Stomach smooth muscle (tissue), 2 donors: ENCODE measurements at regions not wholly inside any gene's neighbourhood (a gene's known extent, or its start where the extent isn't known, plus 50 kb on each side); places are given as distances from the start of the nearest gene placed in this dataset.
"Not testable (repeated sequence)": the region's sequence is repeated elsewhere in the genome, so short reads cannot be mapped to it uniquely, and the experiment has no call there.

ENCODE experiments used
- H3K27ac ChIP-seq: one replicate; pipeline ENCODE4 v1.7.0; 2013; ENCODE audit warnings: mild to moderate bottlenecking, low read length, inconsistent platforms
- H3K27me3 ChIP-seq, 2 donors: one replicate each; pipeline ENCODE4 v1.7.0; 2013; ENCODE audit warnings: low read length in 2 of 2; ENCODE audit not compliant: insufficient read depth in 2 of 2, control insufficient read depth in 1 of 2
- H3K36me3 ChIP-seq, 2 donors: one replicate each; pipeline ENCODE4 v1.7.0; 2013; ENCODE audit warnings: low read length in 2 of 2; ENCODE audit not compliant: control insufficient read depth in 2 of 2, insufficient read depth in 2 of 2
- H3K4me1 ChIP-seq: one replicate; pipeline ENCODE4 v1.7.0; 2013; ENCODE audit warnings: low read length; ENCODE audit not compliant: control insufficient read depth, insufficient read depth
- H3K4me3 ChIP-seq, 2 donors: one replicate each; pipeline ENCODE4 v1.7.0; 2013; ENCODE audit warnings: low read length in 2 of 2
- H3K9ac ChIP-seq, 2 donors: one replicate each; pipeline ENCODE4 v1.7.0; 2013; ENCODE audit warnings: low read length in 2 of 2, mild to moderate bottlenecking in 1 of 2
- H3K9me3 ChIP-seq, 2 donors: one replicate each; pipeline ENCODE4 v1.7.0; 2013; ENCODE audit warnings: low read length in 2 of 2; ENCODE audit not compliant: control insufficient read depth in 2 of 2
- donor health status: healthy.
- donor health status: Pancreatic carcinoma.

DNA sequence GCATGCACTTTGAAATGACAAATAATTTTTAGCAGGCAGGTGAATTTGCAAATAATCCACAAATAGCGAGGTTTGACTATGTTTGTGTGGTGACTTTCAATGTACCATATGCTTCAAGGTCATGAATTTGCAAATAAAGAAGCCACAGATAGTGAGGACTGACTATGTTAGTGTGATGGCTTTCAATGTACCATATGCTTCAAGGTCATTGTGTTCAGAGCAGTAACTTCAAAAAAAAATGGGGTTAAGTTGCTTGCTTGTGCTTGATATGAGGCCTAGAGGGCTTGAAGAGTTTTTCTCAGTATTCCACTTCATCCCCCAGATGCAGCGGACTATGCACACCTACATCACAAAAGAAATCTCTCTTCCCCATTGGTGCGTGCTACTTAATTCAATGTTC, 602.9 kb upstream of the LRRTM4 start:
- H3K4me1 ChIP-seq: no peaks in the 10 kb centered on the region
- no peaks in the 10 kb centered on the region for H3K36me3 ChIP-seq
- H3K9ac ChIP-seq: no peak overlapping the region
- H3K4me3 ChIP-seq: no peak overlapping the region
- no peaks in the 10 kb centered on the region for H3K9me3 ChIP-seq
- H3K27me3 ChIP-seq: no peaks in the 10 kb centered on the region
- H3K27ac ChIP-seq: no peak overlapping the region

DNA sequence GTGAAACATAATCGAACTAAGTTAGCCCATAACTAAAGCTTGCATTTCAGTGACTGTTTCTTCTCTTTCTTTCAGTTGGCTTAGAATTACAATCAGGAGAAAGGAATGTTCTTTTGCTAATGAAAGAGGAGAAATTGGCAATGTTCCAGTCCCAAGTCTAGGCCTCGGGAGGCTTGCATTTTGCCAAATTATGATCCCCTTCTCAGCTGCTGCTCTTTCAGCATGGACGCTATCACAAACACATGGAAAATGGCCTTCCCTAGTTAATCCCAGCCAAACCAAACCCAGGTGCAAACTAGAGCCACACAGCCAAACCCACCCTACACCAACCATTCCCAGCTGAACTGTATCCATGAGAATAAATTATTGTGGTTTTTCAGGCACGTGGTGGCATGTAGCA, 605.2 kb upstream of the LRRTM4 start:
- Histone ChIP-seq H3K4me1 (no peaks in the 10 kb centered on the region), H3K9me3 (no peaks in the 10 kb centered on the region), H3K27me3 (no peaks in the 10 kb centered on the region), H3K4me3 (no peak overlapping the region), H3K27ac (no peak overlapping the region), H3K36me3 (no peaks in the 10 kb centered on the region), H3K9ac (no peak overlapping the region)

GRCh38 chr2:78132391-78133370, 610.5 kb upstream of the LRRTM4 start:
- Histone ChIP-seq H3K27me3 (no peaks in the 10 kb centered on the region), H3K4me1 (no peaks in the 10 kb centered on the region), H3K27ac (no peak overlapping the region), H3K36me3 (no peaks in the 10 kb centered on the region), H3K9me3 (no peaks in the 10 kb centered on the region), H3K4me3 (no peak overlapping the region), H3K9ac (no peak overlapping the region)

DNA sequence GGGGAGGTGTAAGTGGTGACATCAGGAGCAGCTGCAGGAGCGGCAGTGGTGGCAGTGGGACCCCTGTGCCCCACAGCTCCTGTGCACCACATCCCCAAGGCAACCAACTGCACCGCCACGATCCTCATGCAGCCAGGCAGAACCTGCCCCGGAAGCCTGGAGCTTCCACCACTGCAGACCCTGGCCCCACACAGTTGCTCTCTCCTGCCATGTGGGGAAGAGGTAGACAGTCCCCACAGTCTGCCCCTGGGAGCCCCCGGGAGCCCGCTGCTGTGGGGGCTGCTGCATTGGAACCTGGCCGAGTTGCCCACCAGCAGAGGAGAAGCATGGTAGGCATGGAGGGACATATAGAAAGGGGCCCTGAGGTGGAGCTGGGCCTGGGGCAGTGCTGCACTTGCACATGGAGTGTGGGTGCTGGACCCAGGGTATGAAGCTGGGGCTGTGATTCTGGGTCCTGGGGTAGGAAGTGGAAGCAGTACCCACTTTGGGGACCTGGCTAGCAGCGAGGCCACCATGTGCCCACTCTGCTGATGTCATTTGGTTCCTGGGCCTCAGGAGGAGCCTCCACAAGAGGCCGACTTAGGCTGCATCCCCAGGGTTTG, 623.3 kb upstream of the LRRTM4 start:
- Histone ChIP-seq H3K4me1 (no peaks in the 10 kb centered on the region), H3K4me3 (no peak overlapping the region), H3K9me3 (no peaks in the 10 kb centered on the region), H3K36me3 (no peaks in the 10 kb centered on the region), H3K27ac (no peak overlapping the region), H3K9ac (no peak overlapping the region), H3K27me3 (no peaks in the 10 kb centered on the region)

GRCh38 chr2:78145997-78146722, 624.0 kb upstream of the LRRTM4 start:
- Histone ChIP-seq H3K27ac (no peak overlapping the region), H3K4me1 (no peaks in the 10 kb centered on the region), H3K9me3 (no peaks in the 10 kb centered on the region), H3K9ac (no peak overlapping the region), H3K27me3 (no peaks in the 10 kb centered on the region), H3K4me3 (no peak overlapping the region), H3K36me3 (no peaks in the 10 kb centered on the region)

GRCh38 chr2:78147466-78147865, 625.3 kb upstream of the LRRTM4 start:
- H3K4me1 ChIP-seq: no peaks in the 10 kb centered on the region
- no peaks in the 10 kb centered on the region for H3K9me3 ChIP-seq
- H3K9ac ChIP-seq: no peak overlapping the region
- no peaks in the 10 kb centered on the region for H3K36me3 ChIP-seq
- H3K27me3 ChIP-seq: no peaks in the 10 kb centered on the region
- H3K4me3 ChIP-seq: no peak overlapping the region
- H3K27ac ChIP-seq: no peak overlapping the region

- H3K4me3 ChIP-seq: no peak overlapping the region
- H3K36me3 ChIP-seq: no peaks in the 10 kb centered on the region
- no peak overlapping the region for H3K27ac ChIP-seq
- H3K9me3 ChIP-seq: no peaks in the 10 kb centered on the region
- no peak overlapping the region for H3K9ac ChIP-seq
- no peaks in the 10 kb centered on the region for H3K4me1 ChIP-seq
- H3K27me3 ChIP-seq: no peaks in the 10 kb centered on the region
Observed at GRCh38 chr2:78154586-78154985, 632.4 kb upstream of the LRRTM4 start.

DNA sequence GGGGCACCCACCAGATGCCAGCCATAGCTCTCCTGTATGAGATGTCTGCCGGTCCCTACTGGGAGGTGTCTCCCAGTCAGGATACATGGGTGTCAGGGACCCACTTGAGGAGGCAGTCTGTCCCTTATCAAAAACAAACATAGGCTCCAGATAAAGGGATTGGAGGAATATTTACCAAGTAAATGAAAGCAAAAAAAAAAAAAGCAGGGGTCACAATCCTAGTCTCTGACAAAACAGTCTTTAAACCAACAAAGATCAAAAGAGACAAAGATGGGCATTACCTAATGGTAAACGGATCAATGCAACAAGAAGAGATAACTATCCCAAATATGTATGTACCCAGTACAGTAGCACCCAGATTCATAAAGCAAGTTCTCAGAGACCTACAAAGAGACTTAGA, 640.0 kb upstream of the LRRTM4 start:
- Histone ChIP-seq H3K27me3 (no peaks in the 10 kb centered on the region), H3K9me3 (no peaks in the 10 kb centered on the region), H3K36me3 (no peaks in the 10 kb centered on the region), H3K4me1 (no peaks in the 10 kb centered on the region), H3K4me3 (no peak overlapping the region), H3K27ac (no peak overlapping the region), H3K9ac (no peak overlapping the region)

DNA sequence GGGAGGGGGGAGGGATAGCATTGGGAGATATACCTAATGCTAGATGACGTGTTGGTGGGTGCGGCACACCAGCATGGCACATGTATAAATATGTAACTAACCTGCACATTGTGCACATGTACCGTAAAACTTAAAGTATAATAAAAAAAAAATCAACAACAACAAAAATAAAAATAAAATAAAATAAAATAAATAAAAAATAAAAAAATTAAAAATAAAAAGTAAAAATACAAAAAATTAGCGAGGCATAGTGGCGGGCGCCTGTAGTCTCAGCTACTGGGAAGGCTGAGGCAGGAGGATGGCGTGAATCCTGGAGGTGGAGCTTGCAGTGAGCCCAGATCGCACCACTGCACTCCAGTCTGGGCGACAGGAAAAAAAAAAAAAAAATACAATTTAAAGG, 650.0 kb upstream of the LRRTM4 start:
- H3K9ac ChIP-seq, H3K36me3 ChIP-seq, H3K4me1 ChIP-seq, H3K9me3 ChIP-seq, H3K27me3 ChIP-seq, H3K27ac ChIP-seq, H3K4me3 ChIP-seq: not testable (repeated sequence)

GRCh38 chr2:78175645-78176044, 653.5 kb upstream of the LRRTM4 start:
- Histone ChIP-seq H3K4me3 (no peak overlapping the region), H3K4me1 (no peaks in the 10 kb centered on the region), H3K27me3 (no peaks in the 10 kb centered on the region), H3K27ac (no peak overlapping the region), H3K9ac (no peak overlapping the region), H3K9me3 (no peaks in the 10 kb centered on the region), H3K36me3 (no peaks in the 10 kb centered on the region)
